WTC11 (cell line): ENCODE measurements at regions not wholly inside any gene's neighbourhood (a gene's known extent, or its start where the extent isn't known, plus 50 kb on each side); places are given as distances from the start of the nearest gene placed in this dataset.

Experiments used
- ATAC-seq: fragments of 200-7000 bp; cut with Tn5 transposase; 2 replicates; pipeline ENCODE4 v1.10.0; 2021; ENCODE audit warnings: mild to moderate bottlenecking, moderate library complexity
- CTCF ChIA-PET: fragments of 300-600 bp; sonication (Branson Sonifier 250); formaldehyde crosslinking; loops from one replicate; lab custom pipeline; 2021; ENCODE audit warnings: antibody characterized with exemption; lab: Charles Lee
- POLR2A ChIA-PET: fragments of 350-600 bp; sonication (Branson Sonifier 250); formaldehyde crosslinking; loops from one replicate; lab custom pipeline; 2021; ENCODE audit warnings: antibody characterized with exemption; lab: Charles Lee
- DNase-seq: peaks from one replicate; pipeline ENCODE4 v3.0.0; 2021; ENCODE audit warnings: low spot score
- H3K27ac Mint-ChIP-seq: 2 replicates; pipeline ENCODE4 v1.8.0; 2021; ENCODE audit warnings: mixed read lengths
- H3K27me3 Mint-ChIP-seq: 2 replicates; pipeline ENCODE4 v1.8.0; 2021; ENCODE audit warnings: low read depth, mild to moderate bottlenecking, moderate library complexity, mixed read lengths
- H3K36me3 Mint-ChIP-seq: 2 replicates; pipeline ENCODE4 v1.8.0; 2021; ENCODE audit warnings: mixed read lengths
- H3K4me1 Mint-ChIP-seq: 2 replicates; pipeline ENCODE4 v1.8.0; 2022; ENCODE audit warnings: mixed read lengths
- H3K4me3 Mint-ChIP-seq: 2 replicates; pipeline ENCODE4 v1.8.0; 2021; ENCODE audit warnings: mild to moderate bottlenecking, moderate library complexity, mixed read lengths
- H3K9me3 Mint-ChIP-seq: 2 replicates; pipeline ENCODE4 v1.8.0; 2021; ENCODE audit warnings: mixed read lengths
- ATF6 ChIP-seq: sonication (generic); formaldehyde crosslinking; IDR thresholded peaks from 2 replicates; pipeline ENCODE4 v1.8.1; 2023; ENCODE audit warnings: mild to moderate bottlenecking, missing genetic modification reagents
- CBFB ChIP-seq: sonication (generic); formaldehyde crosslinking; IDR thresholded peaks from 2 replicates; pipeline ENCODE4 v1.8.1; 2022; ENCODE audit warnings: mild to moderate bottlenecking, low read depth, missing genetic modification reagents
- CREB1 ChIP-seq: sonication (generic); formaldehyde crosslinking; IDR thresholded peaks from 2 replicates; pipeline ENCODE4 v1.8.0; 2023; ENCODE audit warnings: mild to moderate bottlenecking, missing genetic modification reagents
- CREM ChIP-seq: sonication (generic); formaldehyde crosslinking; IDR thresholded peaks from 2 replicates; pipeline ENCODE4 v1.8.1; 2022; ENCODE audit warnings: mild to moderate bottlenecking, missing genetic modification reagents, moderate library complexity
- CTCF ChIP-seq: fragments of 200-600 bp; IDR thresholded peaks from 2 replicates; pipeline ENCODE4 v1.8.0; 2022; ENCODE audit warnings: antibody characterized with exemption
- EMX1 ChIP-seq: fragments of 250-450 bp; sonication (Bioruptor Pico); IDR thresholded peaks from 2 replicates; pipeline ENCODE4 v1.8.0; 2021; ENCODE audit warnings: mild to moderate bottlenecking
- FOXK1 ChIP-seq: sonication (generic); formaldehyde crosslinking; IDR thresholded peaks from 2 replicates; pipeline ENCODE4 v1.8.0; 2022; ENCODE audit warnings: mild to moderate bottlenecking, moderate library complexity, missing genetic modification reagents
- GABPB1 ChIP-seq: sonication (generic); formaldehyde crosslinking; IDR thresholded peaks from 2 replicates; pipeline ENCODE4 v1.8.1; 2023; ENCODE audit warnings: mild to moderate bottlenecking, missing genetic modification reagents
- HMGA2 ChIP-seq: fragments of 250-450 bp; sonication (Bioruptor Pico); IDR thresholded peaks from 2 replicates; pipeline ENCODE4 v1.4.0; 2021; ENCODE audit warnings: mild to moderate bottlenecking, moderate library complexity
- HMGXB4 ChIP-seq: sonication (generic); formaldehyde crosslinking; IDR thresholded peaks from 2 replicates; pipeline ENCODE4 v1.8.1; 2023; ENCODE audit warnings: mild to moderate bottlenecking, moderate library complexity, missing genetic modification reagents
- JAZF1 ChIP-seq: fragments of 250-450 bp; sonication (Bioruptor Pico); IDR thresholded peaks from 2 replicates; pipeline ENCODE4 v1.9.0; 2021; ENCODE audit warnings: moderate library complexity, mild to moderate bottlenecking, inconsistent platforms
- MLX ChIP-seq: sonication (generic); formaldehyde crosslinking; IDR thresholded peaks from 2 replicates; pipeline ENCODE4 v1.8.1; 2023; ENCODE audit warnings: mild to moderate bottlenecking, missing genetic modification reagents, moderate library complexity
- NFATC4 ChIP-seq: fragments of 250-450 bp; sonication (Bioruptor Pico); IDR thresholded peaks from 2 replicates; pipeline ENCODE4 v1.9.0; 2021; ENCODE audit warnings: mild to moderate bottlenecking
- NR2C2 ChIP-seq: sonication (generic); formaldehyde crosslinking; IDR thresholded peaks from 2 replicates; pipeline ENCODE4 v1.8.0; 2022; ENCODE audit warnings: mild to moderate bottlenecking, missing genetic modification reagents
- NR3C1 ChIP-seq: sonication (generic); formaldehyde crosslinking; conservative IDR thresholded peaks from 2 replicates; pipeline ENCODE4 v1.8.1; 2023; ENCODE audit warnings: low read depth, mild to moderate bottlenecking, missing genetic modification reagents
- PREB ChIP-seq: sonication (generic); formaldehyde crosslinking; IDR thresholded peaks from 2 replicates; pipeline ENCODE4 v1.8.1; 2022; ENCODE audit warnings: mild to moderate bottlenecking, missing genetic modification reagents, moderate library complexity, borderline replicate concordance
- RELA ChIP-seq: sonication (generic); formaldehyde crosslinking; IDR thresholded peaks from 2 replicates; pipeline ENCODE4 v1.8.1; 2022; ENCODE audit warnings: missing genetic modification reagents, mild to moderate bottlenecking, borderline replicate concordance
- SOX15 ChIP-seq: fragments of 250-450 bp; sonication (Bioruptor Pico); IDR thresholded peaks from 2 replicates; pipeline ENCODE4 v1.9.0; 2021; ENCODE audit warnings: mild to moderate bottlenecking
- SP1 ChIP-seq: sonication (generic); formaldehyde crosslinking; conservative IDR thresholded peaks from 2 replicates; pipeline ENCODE4 v1.8.1; 2022; ENCODE audit warnings: missing genetic modification reagents
- TEAD1 ChIP-seq: sonication (generic); formaldehyde crosslinking; IDR thresholded peaks from 2 replicates; pipeline ENCODE4 v1.8.0; 2022; ENCODE audit warnings: mild to moderate bottlenecking, missing genetic modification reagents
- ZMAT4 ChIP-seq: fragments of 250-450 bp; sonication (Bioruptor Pico); IDR thresholded peaks from 2 replicates; pipeline ENCODE4 v1.9.0; 2021; ENCODE audit warnings: mild to moderate bottlenecking
- ZNF121 ChIP-seq: sonication (generic); formaldehyde crosslinking; IDR thresholded peaks from 2 replicates; pipeline ENCODE4 v1.8.0; 2023; ENCODE audit warnings: missing genetic modification reagents
- ZNF317 ChIP-seq: sonication (generic); formaldehyde crosslinking; IDR thresholded peaks from 2 replicates; pipeline ENCODE4 v1.8.1; 2023; ENCODE audit warnings: low read depth, mild to moderate bottlenecking, moderate library complexity, missing genetic modification reagents, borderline replicate concordance
- ZNF396 ChIP-seq: fragments of 250-450 bp; sonication (Bioruptor Pico); IDR thresholded peaks from 2 replicates; pipeline ENCODE4 v1.8.0; 2021; ENCODE audit warnings: mild to moderate bottlenecking, moderate library complexity, borderline replicate concordance
- ZNF423 ChIP-seq: fragments of 250-450 bp; sonication (Bioruptor Pico); IDR thresholded peaks from 2 replicates; pipeline ENCODE4 v2.1.2; 2022; ENCODE audit warnings: mild to moderate bottlenecking, moderate library complexity

- Mint-ChIP-seq H3K9me3 (peaks cover 40% of the 10 kb centered on the region), H3K36me3 (peaks cover 11% of the 10 kb centered on the region), H3K27me3 (peaks cover 6% of the 10 kb centered on the region), H3K4me3 (no peak overlapping the region), H3K4me1 (peaks cover 4% of the 10 kb centered on the region; the same call in 1 of the 2 replicates), H3K27ac (no peak overlapping the region)
- TF ChIP-seq ZNF121 (CRISPR knock-in tag), result no peak
- no peak for TF ChIP-seq TEAD1
- no peak for TF ChIP-seq CREB1 (CRISPR knock-in tag)
- TF ChIP-seq ZMAT4 (CRISPR knock-in tag), result no peak
- TF ChIP-seq CTCF, result no peak
- no peak for TF ChIP-seq ZNF423 (CRISPR knock-in tag)
- TF ChIP-seq JAZF1, result no peak
- TF ChIP-seq NFATC4 (CRISPR knock-in tag), result no peak
- ChIA-PET CTCF (no interaction called here), POLR2A (no interaction called here)
- ATAC-seq, result no peak
- DNase-seq, result no peak
These were observed 491.1 kb upstream of the TSHZ3 start for GRCh38 chr19:31840371-31840770.

GRCh38 chr19:31841755-31842154 is 492.5 kb upstream of the TSHZ3 start:
- H3K27me3 Mint-ChIP-seq, result peaks cover 6% of the 10 kb centered on the region
- H3K4me3 Mint-ChIP-seq, result no peak overlapping the region
- H3K4me1 Mint-ChIP-seq, result peaks cover 4% of the 10 kb centered on the region; the same call in 1 of the 2 replicates
- peaks cover 34% of the 10 kb centered on the region for H3K9me3 Mint-ChIP-seq
- no peak overlapping the region for H3K27ac Mint-ChIP-seq
- TF ChIP-seq HMGXB4 (CRISPR knock-in tag) (no peak), SOX15 (CRISPR knock-in tag) (no peak), HMGA2 (peak; percentile 92), NR2C2 (CRISPR knock-in tag) (no peak), EMX1 (CRISPR knock-in tag) (no peak), CBFB (CRISPR knock-in tag) (no peak), ZNF396 (no peak)
- DNase-seq (no peak), ATAC-seq (no peak)
- CTCF ChIA-PET, result no interaction called here
- H3K36me3 Mint-ChIP-seq, result peaks cover 11% of the 10 kb centered on the region
- POLR2A ChIA-PET, result no interaction called here

- H3K9me3 Mint-ChIP-seq, result peaks cover 67% of the 10 kb centered on the region
- no peaks in the 10 kb centered on the region; the same call in 1 of the 2 replicates for H3K27me3 Mint-ChIP-seq
- DNase-seq (no peak), ATAC-seq (no peak)
- no peak overlapping the region for H3K27ac Mint-ChIP-seq
- ChIA-PET CTCF (no interaction called here), POLR2A (no interaction called here)
- no peaks in the 10 kb centered on the region for H3K4me1 Mint-ChIP-seq
- peaks cover 32% of the 10 kb centered on the region for H3K36me3 Mint-ChIP-seq
- no peak for TF ChIP-seq MLX (CRISPR knock-in tag)
- peak; percentile 95 for TF ChIP-seq ZNF317 (CRISPR knock-in tag)
- no peak overlapping the region for H3K4me3 Mint-ChIP-seq
These were observed 482.3 kb upstream of the ZNF507 start for GRCh38 chr19:31863122-31863521.

- no peaks in the 10 kb centered on the region for H3K4me1 Mint-ChIP-seq
- POLR2A ChIA-PET, result no interaction called here
- H3K36me3 Mint-ChIP-seq, result 0 out of 2 replicates have a peak, but pooled peaks cover 2% of the 10 kb centered on the region
- TF ChIP-seq GABPB1 (CRISPR knock-in tag), result no peak
- TF ChIP-seq SP1 (CRISPR knock-in tag), result no peak
- no peak for TF ChIP-seq CREM
- no peak for TF ChIP-seq RELA
- TF ChIP-seq ATF6 (CRISPR knock-in tag), result no peak
- TF ChIP-seq NR3C1 (CRISPR knock-in tag), result no peak
- no peak for TF ChIP-seq CBFB (CRISPR knock-in tag)
- no peak for TF ChIP-seq FOXK1 (CRISPR knock-in tag)
- no peak for TF ChIP-seq PREB (CRISPR knock-in tag)
- TF ChIP-seq JAZF1, result no peak
These were observed 471.1 kb upstream of the ZNF507 start for GRCh38 chr19:31874313-31874712.

More at GRCh38 chr19:31874313-31874712, 471.1 kb upstream of the ZNF507 start:
- DNase-seq (no peak), ATAC-seq (no peak)
- Mint-ChIP-seq H3K27me3 (no peaks in the 10 kb centered on the region; the same call in 1 of the 2 replicates), H3K27ac (no peak overlapping the region), H3K4me3 (no peak overlapping the region), H3K9me3 (peaks cover 11% of the 10 kb centered on the region)
- CTCF ChIA-PET, result no interaction called here
